ENCODE measurements at regions not wholly inside any gene's neighbourhood (a gene's known extent, or its start where the extent isn't known, plus 50 kb on each side); places are given as distances from the start of the nearest gene placed in this dataset.

GRCh38 chr10:70974351-70974901, 86.1 kb upstream of the PCBD1 start:
- TF ChIP-seq POLR2A (IDR thresholded peaks at IDR 0.05) (no peak), CTCF (IDR thresholded peaks at IDR 0.05) (no peak)
- 42% methylated on average over 4 of the region's 5 CpGs for WGBS (ENCODE audit: insufficient coverage, low coverage, low lambda C conversion rate, missing lambda C conversion rate)
- intact Hi-C loops (cut with DNase I) = no loop called here
- no peak overlapping the region for H3K4me3 ChIP-seq
- H3K36me3 ChIP-seq = no peaks in the 10 kb centered on the region
- DNase-seq (no peak), ATAC-seq (no peak)
- no peaks in the 10 kb centered on the region for H3K4me1 ChIP-seq
- H3K27me3 ChIP-seq = no peaks in the 10 kb centered on the region
- H3K9me3 ChIP-seq = no peaks in the 10 kb centered on the region
- H3K27ac ChIP-seq = no peak overlapping the region

- Histone ChIP-seq H3K36me3 (no peaks in the 10 kb centered on the region), H3K4me3 (no peak overlapping the region), H3K4me1 (no peaks in the 10 kb centered on the region), H3K27ac (no peak overlapping the region), H3K9me3 (no peaks in the 10 kb centered on the region), H3K27me3 (no peaks in the 10 kb centered on the region)
- no peak for DNase-seq
- 56% methylated on average over 6 of the region's 7 CpGs for WGBS (ENCODE audit: insufficient coverage, low coverage, low lambda C conversion rate, missing lambda C conversion rate)
- TF ChIP-seq CTCF (IDR thresholded peaks at IDR 0.05) (no peak), POLR2A (IDR thresholded peaks at IDR 0.05) (no peak)
- ATAC-seq = no peak
- intact Hi-C loops (cut with DNase I) = no loop called here
Measured at GRCh38 chr10:70974920-70975319, 86.6 kb upstream of the PCBD1 start.

GRCh38 chr10:70976063-70976695, 87.8 kb upstream of the PCBD1 start:
- no peaks in the 10 kb centered on the region for H3K4me1 ChIP-seq
- intact Hi-C loops (cut with DNase I) = no loop called here
- H3K27ac ChIP-seq = no peak overlapping the region
- no peak for ATAC-seq
- H3K9me3 ChIP-seq = no peaks in the 10 kb centered on the region
- TF ChIP-seq POLR2A (IDR thresholded peaks at IDR 0.05) = no peak
- TF ChIP-seq CTCF (IDR thresholded peaks at IDR 0.05) = no peak
- 79% methylated on average over 6 of the region's 6 CpGs for WGBS (ENCODE audit: insufficient coverage, low coverage, low lambda C conversion rate, missing lambda C conversion rate)
- no peak overlapping the region for H3K4me3 ChIP-seq
- H3K27me3 ChIP-seq = no peaks in the 10 kb centered on the region
- no peak for DNase-seq
- H3K36me3 ChIP-seq = no peaks in the 10 kb centered on the region

- Histone ChIP-seq H3K27me3 (no peaks in the 10 kb centered on the region), H3K9me3 (no peaks in the 10 kb centered on the region), H3K36me3 (no peaks in the 10 kb centered on the region), H3K4me3 (no peak overlapping the region), H3K4me1 (no peaks in the 10 kb centered on the region), H3K27ac (no peak overlapping the region)
- no peak for ATAC-seq
- TF ChIP-seq CTCF (IDR thresholded peaks at IDR 0.05) (no peak), POLR2A (IDR thresholded peaks at IDR 0.05) (no peak)
- intact Hi-C loops (cut with DNase I) = no loop called here
- no peak for DNase-seq
- 43% methylated on average over 5 of the region's 11 CpGs for WGBS (ENCODE audit: insufficient coverage, low coverage, low lambda C conversion rate, missing lambda C conversion rate)
Measured at GRCh38 chr10:70977625-70978024, 89.3 kb upstream of the PCBD1 start.

Data from right lobe of liver (tissue), 6 donors.